NAMALWA (cell line): ENCODE measurements at regions not wholly inside any gene's neighbourhood (a gene's known extent, or its start where the extent isn't known, plus 50 kb on each side); places are given as distances from the start of the nearest gene placed in this dataset.

Experiments used
- DNase-seq: peaks from one replicate; pipeline ENCODE4 v3.0.0-alpha.2; 2015; ENCODE audit warnings: low spot score

GRCh38 chr2:216914491-216914890 lies 54.6 kb upstream of the TNP1 start:
- DNase-seq: no peak

- no peak for DNase-seq
Measured at GRCh38 chr2:216911886-216912285, 52.0 kb upstream of the TNP1 start.

DNA sequence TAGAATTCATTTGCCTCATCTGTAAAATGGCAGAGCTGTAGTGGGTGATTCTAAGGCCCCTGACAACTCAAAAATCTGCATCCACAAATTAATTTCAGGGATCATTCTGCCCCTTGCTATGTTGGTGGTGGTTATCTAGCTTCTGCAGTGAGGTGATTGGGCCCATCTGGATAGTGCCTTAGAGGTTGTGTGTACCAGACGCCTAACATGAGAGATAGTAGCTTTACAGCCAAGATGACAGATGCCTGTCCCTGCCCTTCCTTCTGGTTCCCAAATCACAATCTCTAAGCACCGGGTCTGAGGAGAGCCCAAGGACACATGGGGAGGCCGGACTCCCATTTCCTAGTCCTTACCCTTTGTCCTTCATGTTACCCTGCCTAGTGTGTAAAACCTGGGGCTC lies 51.1 kb upstream of the TNP1 start:
- no peak for DNase-seq

GRCh38 chr2:216909541-216910210 lies 49.8 kb upstream of the TNP1 start:
- no peak for DNase-seq
